OCI-LY3 (cell line): ENCODE measurements at regions not wholly inside any gene's neighbourhood (a gene's known extent, or its start where the extent isn't known, plus 50 kb on each side); places are given as distances from the start of the nearest gene placed in this dataset.

ENCODE experiments used
- EZH2phosphoT487 ChIP-seq: fragments of 200-600 bp; shearing (Covaris generic); IDR thresholded peaks from 2 replicates; pipeline ENCODE4 v1.6.1; 2018; ENCODE audit warnings: antibody characterized with exemption, mixed run types, low read depth
- TF ChIP-seq, protein P1 (sequence below): fragments of 200-600, 300-600 bp; sonication (generic); IDR thresholded peaks from 2 replicates; pipeline ENCODE4 v1.5.1; 2014; ENCODE audit warnings: antibody characterized with exemption, low read length, low read depth

GRCh38 chr5:12876541-12877298 lies 972.5 kb upstream of the CTNND2 start:
- TF ChIP-seq, protein P1, sequence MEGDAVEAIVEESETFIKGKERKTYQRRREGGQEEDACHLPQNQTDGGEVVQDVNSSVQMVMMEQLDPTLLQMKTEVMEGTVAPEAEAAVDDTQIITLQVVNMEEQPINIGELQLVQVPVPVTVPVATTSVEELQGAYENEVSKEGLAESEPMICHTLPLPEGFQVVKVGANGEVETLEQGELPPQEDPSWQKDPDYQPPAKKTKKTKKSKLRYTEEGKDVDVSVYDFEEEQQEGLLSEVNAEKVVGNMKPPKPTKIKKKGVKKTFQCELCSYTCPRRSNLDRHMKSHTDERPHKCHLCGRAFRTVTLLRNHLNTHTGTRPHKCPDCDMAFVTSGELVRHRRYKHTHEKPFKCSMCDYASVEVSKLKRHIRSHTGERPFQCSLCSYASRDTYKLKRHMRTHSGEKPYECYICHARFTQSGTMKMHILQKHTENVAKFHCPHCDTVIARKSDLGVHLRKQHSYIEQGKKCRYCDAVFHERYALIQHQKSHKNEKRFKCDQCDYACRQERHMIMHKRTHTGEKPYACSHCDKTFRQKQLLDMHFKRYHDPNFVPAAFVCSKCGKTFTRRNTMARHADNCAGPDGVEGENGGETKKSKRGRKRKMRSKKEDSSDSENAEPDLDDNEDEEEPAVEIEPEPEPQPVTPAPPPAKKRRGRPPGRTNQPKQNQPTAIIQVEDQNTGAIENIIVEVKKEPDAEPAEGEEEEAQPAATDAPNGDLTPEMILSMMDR: no peak
- TF ChIP-seq EZH2phosphoT487: no peak
